ACC112 (cell line): ENCODE measurements at regions not wholly inside any gene's neighbourhood (a gene's known extent, or its start where the extent isn't known, plus 50 kb on each side); places are given as distances from the start of the nearest gene placed in this dataset.

Experiments used
- H2AFZ ChIP-seq: fragments of 200-600 bp; sonication (generic); one replicate; pipeline ENCODE4 v1.6.0; 2017; ENCODE audit warnings: antibody characterized with exemption, low read length; ENCODE audit not compliant: unreplicated experiment
- H3K27ac ChIP-seq: fragments of 200-600 bp; sonication (generic); 2 replicates; pipeline ENCODE4 v1.5.1; 2014; ENCODE audit warnings: low read depth, mild to moderate bottlenecking, antibody characterized with exemption, low read length, moderate library complexity
- H3K27me3 ChIP-seq: fragments of 200-600 bp; sonication (generic); 2 replicates; pipeline ENCODE4 v1.6.1; 2014; ENCODE audit warnings: mild to moderate bottlenecking, antibody characterized with exemption, low read length, moderate library complexity, mixed read lengths; ENCODE audit not compliant: insufficient read depth
- H3K36me3 ChIP-seq: fragments of 200-600 bp; sonication (generic); 2 replicates; pipeline ENCODE4 v1.6.1; 2016; ENCODE audit warnings: mild to moderate bottlenecking, antibody characterized with exemption, low read length, moderate library complexity, mixed read lengths; ENCODE audit not compliant: insufficient read depth
- H3K4me1 ChIP-seq: fragments of 200-600 bp; sonication (generic); one replicate; pipeline ENCODE4 v1.6.1; 2016; ENCODE audit warnings: low read length, mixed read lengths; ENCODE audit not compliant: insufficient read depth, unreplicated experiment, control insufficient read depth
- H3K4me3 ChIP-seq: fragments of 200-600 bp; sonication (generic); 2 replicates; pipeline ENCODE4 v1.5.1; 2014; ENCODE audit warnings: mild to moderate bottlenecking, low read depth, low read length
- H3K79me2 ChIP-seq: fragments of 200-600 bp; sonication (generic); one replicate; pipeline ENCODE4 v1.6.0; 2016; ENCODE audit warnings: low read length; ENCODE audit not compliant: control insufficient read depth, unreplicated experiment, insufficient read depth

DNA sequence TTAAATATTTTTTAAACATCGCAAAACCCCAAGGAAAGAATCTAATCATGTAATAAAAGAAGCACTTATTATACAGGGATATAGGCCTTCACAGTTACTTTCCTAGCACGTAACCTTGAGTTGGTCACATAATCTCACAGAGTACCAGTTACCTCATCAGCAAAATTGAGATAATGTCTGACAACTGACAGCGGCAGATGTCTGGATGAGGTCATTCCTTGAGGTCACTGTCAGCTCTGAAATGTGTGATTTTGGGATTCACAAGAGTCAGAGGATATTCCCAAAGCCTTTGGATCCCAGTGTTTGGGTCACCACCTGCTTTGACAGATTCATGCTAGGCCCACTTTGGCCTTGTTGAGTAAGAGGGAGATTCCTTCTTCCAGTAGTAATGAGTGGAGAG is 151.4 kb upstream of the SEMA6D start:
- H3K27ac ChIP-seq = no peak overlapping the region
- no peak overlapping the region for H2AFZ ChIP-seq
- no peaks in the 10 kb centered on the region for H3K79me2 ChIP-seq
- no peak overlapping the region for H3K4me3 ChIP-seq
- H3K27me3 ChIP-seq = no peaks in the 10 kb centered on the region
- H3K36me3 ChIP-seq = no peaks in the 10 kb centered on the region
- H3K4me1 ChIP-seq = no peaks in the 10 kb centered on the region

DNA sequence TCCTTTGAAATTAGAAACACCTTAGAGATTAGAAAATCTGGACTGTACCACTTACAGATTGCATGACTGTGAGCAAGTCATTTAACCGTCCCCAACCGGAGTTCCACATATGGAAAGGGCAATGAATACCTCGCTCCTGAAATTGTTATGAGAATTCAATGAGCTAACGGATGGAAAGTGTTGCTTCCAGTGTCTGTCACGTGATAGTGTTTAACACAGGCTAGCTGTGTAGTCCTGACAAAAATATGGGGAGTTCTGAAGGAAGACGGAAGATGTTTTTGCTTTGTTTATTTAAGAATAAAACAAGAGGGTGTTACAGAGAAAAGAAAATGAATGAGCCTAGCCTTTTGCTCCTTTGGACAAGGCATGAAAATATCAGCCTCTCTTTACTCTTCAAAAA is 150.7 kb upstream of the SEMA6D start:
- no peaks in the 10 kb centered on the region for H3K27me3 ChIP-seq

DNA sequence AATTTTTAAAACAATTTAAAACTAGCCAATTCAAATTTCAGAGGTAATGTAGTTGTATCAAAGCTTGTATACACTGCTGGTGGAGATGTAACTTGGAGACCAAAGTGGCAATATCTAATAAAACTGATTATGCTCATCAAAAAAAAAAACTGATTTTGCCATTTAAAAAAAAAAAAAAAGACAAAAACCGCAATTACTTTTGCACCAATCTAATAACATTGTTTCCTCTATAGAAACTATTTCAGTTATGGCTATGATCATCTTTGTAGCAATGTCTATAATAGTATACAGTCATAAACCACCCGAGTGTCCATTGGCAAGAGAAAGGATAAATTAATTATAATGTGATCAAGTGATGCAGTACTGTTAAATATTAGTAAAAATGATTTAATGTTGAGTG is 149.3 kb upstream of the SEMA6D start:
- Histone ChIP-seq H2AFZ (no peak overlapping the region), H3K4me3 (no peak overlapping the region), H3K27ac (no peak overlapping the region), H3K79me2 (no peaks in the 10 kb centered on the region), H3K4me1 (no peaks in the 10 kb centered on the region), H3K27me3 (no peaks in the 10 kb centered on the region), H3K36me3 (no peaks in the 10 kb centered on the region)

More for the DNA sequence above, 150.7 kb upstream of the SEMA6D start:
- Histone ChIP-seq H3K36me3 (no peaks in the 10 kb centered on the region), H3K4me3 (no peak overlapping the region), H3K79me2 (no peaks in the 10 kb centered on the region), H3K4me1 (no peaks in the 10 kb centered on the region), H2AFZ (no peak overlapping the region), H3K27ac (no peak overlapping the region)

DNA sequence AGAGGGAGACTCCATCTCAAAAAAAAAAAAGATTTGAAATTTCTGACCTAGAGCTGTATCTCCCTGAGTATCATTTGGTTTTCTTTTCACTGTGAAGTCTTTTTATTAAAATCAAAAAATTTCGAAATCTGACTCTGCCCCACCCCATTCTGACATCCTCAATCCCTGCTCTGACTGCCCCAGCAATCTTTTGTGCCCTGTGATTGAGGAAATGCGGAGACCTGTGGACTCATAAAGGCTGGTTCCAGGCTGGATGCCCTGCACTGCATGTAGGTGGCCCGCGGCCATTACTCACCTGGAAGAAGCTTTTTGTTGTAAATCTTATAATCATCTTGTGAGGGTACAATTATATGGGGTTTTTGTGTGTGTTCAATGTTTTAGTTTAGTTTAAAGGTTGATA is 147.3 kb upstream of the SEMA6D start:
- Histone ChIP-seq H2AFZ (no peak overlapping the region), H3K27me3 (no peaks in the 10 kb centered on the region), H3K4me3 (no peak overlapping the region), H3K27ac (no peak overlapping the region), H3K79me2 (no peaks in the 10 kb centered on the region), H3K4me1 (peaks cover 4% of the 10 kb centered on the region), H3K36me3 (no peaks in the 10 kb centered on the region)

DNA sequence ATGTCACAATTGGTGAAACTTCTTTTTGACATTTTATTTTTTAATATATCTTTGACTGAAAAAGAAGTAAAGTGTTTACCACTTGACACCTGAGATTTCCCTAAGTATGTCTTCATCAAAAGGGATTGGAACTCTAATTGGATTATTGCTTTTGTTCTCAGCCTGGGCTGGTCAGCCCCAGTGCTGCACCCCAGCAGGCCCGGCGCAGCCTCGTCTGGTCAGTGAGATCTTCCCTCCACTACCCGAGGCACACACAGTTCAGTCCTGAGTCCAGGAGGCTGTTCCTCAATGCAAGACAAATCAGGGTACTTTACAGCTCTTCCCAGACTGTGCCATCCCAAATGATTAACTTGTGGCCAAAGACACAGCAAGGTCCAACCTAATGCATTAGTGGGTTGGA is 146.9 kb upstream of the SEMA6D start:
- H3K27me3 ChIP-seq = no peaks in the 10 kb centered on the region
- H3K4me3 ChIP-seq = no peak overlapping the region
- no peaks in the 10 kb centered on the region for H3K36me3 ChIP-seq
- H2AFZ ChIP-seq = no peak overlapping the region
- H3K4me1 ChIP-seq = peaks cover 8% of the 10 kb centered on the region
- H3K27ac ChIP-seq = no peak overlapping the region
- no peaks in the 10 kb centered on the region for H3K79me2 ChIP-seq

DNA sequence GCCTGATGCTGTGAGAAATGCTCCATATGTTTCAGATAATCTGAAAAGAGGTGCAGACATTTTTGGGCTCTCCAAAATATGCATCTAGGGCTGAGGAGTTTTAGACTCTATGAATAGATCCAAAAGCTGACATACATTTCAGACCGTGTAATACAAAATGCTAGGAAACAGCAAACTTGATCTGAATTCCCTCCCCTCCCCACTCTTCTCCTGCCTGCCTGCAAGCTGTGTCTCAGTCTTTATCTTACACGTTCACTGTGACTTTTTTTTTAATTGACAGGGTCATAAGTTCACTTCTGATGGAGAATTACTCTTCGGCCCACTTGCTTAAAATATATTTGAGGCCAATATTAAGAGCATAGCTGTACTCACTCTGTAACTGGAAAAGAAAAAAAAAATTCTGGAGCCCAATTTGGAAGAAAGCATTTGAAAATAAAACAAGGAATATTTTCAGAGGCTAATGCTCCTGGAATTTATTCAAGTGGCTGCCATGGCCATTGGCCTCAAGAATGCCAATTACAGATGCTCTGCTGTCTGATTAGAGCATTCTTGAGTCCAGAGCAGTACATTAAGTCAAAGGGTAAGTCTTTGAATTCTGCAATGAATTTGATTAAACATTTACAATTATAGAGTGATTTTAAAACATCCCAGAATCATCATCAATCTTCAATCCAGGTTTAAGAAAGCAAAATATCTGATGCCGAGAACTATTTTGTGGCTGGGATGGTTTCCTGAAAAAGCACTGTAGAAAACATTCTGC is 146.2 kb upstream of the SEMA6D start:
- Histone ChIP-seq H3K79me2 (no peaks in the 10 kb centered on the region), H3K27me3 (no peaks in the 10 kb centered on the region), H3K4me3 (no peak overlapping the region), H2AFZ (no peak overlapping the region), H3K36me3 (no peaks in the 10 kb centered on the region), H3K4me1 (peaks cover 8% of the 10 kb centered on the region), H3K27ac (no peak overlapping the region)

DNA sequence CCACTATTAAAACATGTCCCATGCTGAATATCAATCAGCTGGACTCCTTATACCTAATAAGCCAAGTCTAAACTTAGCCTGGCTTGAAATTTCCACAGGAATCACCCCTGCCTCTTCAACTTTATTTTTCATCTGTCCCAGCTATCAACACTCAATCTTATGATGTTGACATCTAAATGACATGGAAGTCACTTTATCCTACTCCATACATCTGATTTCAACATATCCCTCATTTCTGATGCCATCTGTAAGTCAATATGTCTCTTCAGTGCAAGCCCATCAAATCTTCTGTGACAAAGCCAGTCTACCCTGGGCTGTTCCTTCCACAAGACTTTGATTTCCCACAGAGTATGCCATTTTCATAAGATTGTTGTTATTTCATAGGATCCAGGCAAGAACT is 143.6 kb upstream of the SEMA6D start:
- H2AFZ ChIP-seq = no peak overlapping the region
- H3K79me2 ChIP-seq = no peaks in the 10 kb centered on the region
- no peak overlapping the region for H3K27ac ChIP-seq
- H3K4me1 ChIP-seq = peaks cover 18% of the 10 kb centered on the region
- no peaks in the 10 kb centered on the region for H3K27me3 ChIP-seq
- no peaks in the 10 kb centered on the region for H3K36me3 ChIP-seq
- no peak overlapping the region for H3K4me3 ChIP-seq

DNA sequence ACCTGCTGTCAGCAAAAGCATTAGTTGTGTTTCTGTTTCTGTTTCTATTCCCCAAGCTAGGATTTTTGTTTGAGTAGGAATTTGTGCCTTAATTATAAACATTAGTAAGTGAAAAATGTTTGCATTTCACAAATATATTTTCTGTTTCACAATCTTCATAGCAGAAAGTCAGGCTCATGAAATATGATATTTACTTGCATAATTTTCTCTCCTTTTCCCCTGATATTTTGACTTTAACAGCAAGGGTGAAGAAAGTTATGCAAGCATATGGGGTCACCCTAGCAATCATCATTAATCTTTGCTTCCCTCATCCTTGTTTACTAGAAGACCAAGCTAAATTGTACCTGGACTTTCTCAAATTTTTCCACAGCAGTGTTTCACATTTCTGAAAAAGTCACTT is 140.3 kb upstream of the SEMA6D start:
- Histone ChIP-seq H3K27ac (no peak overlapping the region), H3K27me3 (no peaks in the 10 kb centered on the region), H2AFZ (no peak overlapping the region), H3K79me2 (no peaks in the 10 kb centered on the region), H3K36me3 (no peaks in the 10 kb centered on the region), H3K4me1 (peaks cover 18% of the 10 kb centered on the region), H3K4me3 (no peak overlapping the region)

DNA sequence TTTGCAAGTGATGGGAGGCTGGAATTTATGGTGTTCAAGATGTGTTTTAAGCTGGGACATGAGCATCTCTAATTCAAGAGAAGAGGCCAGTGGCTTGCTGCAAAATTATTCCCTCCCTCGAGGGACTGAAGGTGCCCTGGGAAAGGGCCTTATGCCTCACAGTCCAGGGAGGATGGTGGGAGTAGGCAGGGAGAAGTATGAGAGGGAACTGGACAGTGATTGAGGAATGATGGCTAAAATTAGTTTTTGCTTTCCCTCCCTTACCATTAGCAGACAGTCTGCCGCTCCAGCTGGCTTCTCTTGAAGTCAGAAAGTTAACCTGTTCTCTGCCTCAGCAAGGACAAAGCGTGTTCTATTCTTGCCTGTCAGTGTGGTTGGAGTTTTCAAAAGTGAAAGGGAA is 139.8 kb upstream of the SEMA6D start:
- Histone ChIP-seq H3K79me2 (no peaks in the 10 kb centered on the region), H3K4me3 (no peak overlapping the region), H3K36me3 (no peaks in the 10 kb centered on the region), H3K4me1 (peaks cover 18% of the 10 kb centered on the region), H2AFZ (peak overlapping the region; percentile 68), H3K27ac (no peak overlapping the region), H3K27me3 (no peaks in the 10 kb centered on the region)

DNA sequence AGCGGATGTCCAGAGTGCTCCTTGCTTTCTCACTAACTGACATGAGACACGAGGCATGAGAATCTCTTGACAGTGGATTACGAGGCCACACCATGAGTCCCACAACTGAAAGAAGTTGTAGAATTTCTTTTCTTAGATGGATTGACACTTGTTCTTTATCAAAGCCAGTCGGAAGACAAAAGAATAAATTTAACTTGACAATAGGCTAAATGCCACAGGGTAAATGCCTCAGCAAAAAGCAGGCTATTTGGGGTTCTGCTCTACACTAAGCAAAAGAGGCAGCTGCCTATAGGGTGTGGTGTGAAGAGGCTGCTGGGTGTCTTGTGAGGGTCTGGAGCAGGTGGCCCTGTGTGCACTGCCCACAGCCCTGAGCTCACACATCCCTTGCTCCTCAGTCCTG is 135.1 kb upstream of the SEMA6D start:
- no peaks in the 10 kb centered on the region for H3K79me2 ChIP-seq
- no peaks in the 10 kb centered on the region for H3K36me3 ChIP-seq
- H3K27ac ChIP-seq = no peak overlapping the region
- no peak overlapping the region for H2AFZ ChIP-seq
- peaks cover 3% of the 10 kb centered on the region for H3K4me1 ChIP-seq
- no peak overlapping the region for H3K4me3 ChIP-seq
- no peaks in the 10 kb centered on the region for H3K27me3 ChIP-seq

DNA sequence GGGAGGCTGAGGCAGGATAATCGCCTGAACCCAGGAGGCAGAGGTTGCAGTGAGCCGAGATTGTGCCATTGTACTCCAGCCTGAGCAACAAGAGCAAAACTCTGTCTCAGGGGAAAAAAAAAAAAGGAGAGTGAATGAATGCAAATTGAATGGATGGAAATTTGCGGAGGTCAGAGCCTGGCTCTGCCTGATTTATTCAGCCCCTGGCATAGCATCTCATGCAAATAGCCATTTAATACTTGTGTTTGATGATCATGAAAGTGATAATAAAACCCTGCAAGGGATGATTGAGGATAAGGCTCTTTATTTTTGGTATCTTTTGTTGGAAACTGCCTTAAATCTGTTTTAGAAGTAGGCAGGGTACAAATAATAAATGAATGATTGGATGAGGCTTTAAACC is 133.0 kb upstream of the SEMA6D start:
- Histone ChIP-seq H3K79me2 (no peaks in the 10 kb centered on the region), H3K27me3 (no peaks in the 10 kb centered on the region), H2AFZ (no peak overlapping the region), H3K36me3 (no peaks in the 10 kb centered on the region), H3K4me1 (no peaks in the 10 kb centered on the region), H3K27ac (no peak overlapping the region), H3K4me3 (no peak overlapping the region)
